ENCODE measurements at regions not wholly inside any gene's neighbourhood (a gene's known extent, or its start where the extent isn't known, plus 50 kb on each side); places are given as distances from the start of the nearest gene placed in this dataset.

DNA sequence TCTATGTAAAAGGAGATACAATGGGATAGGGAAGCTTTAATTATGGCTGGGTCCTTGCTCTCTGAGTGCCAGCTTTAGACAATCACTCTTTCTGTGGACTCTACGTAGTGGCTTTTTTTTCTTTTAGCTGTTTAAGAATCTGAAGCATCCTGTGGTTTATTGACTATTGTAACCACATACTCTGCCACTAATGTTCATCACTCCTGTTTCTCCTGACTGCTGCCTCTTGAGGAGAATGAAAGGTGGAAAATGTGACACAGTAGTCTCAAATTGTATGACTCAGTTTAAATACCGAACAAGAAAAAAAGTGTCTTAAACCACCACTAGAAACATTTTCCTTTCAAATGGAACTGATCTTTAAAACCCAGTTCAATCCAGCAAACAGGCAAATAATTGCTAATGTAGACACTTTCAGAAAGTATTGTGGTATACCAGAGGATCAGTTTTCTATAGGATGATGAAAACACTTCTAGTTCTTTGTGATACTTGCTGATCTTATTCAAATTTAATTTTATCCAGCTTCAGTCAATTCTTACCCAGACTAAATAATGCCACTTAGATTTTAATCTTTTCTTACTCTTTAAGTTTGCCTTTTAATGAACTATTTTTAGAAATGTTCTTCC lies 302.7 kb upstream of the PMFBP1 start:
- Histone ChIP-seq H3K36me3 (no peaks in the 10 kb centered on the region), H3K9me3 (no peaks in the 10 kb centered on the region), H3K27me3 (replicated peaks; ENCODE audit: insufficient read depth) (no peaks in the 10 kb centered on the region), H3K4me1 (replicated peaks) (no peaks in the 10 kb centered on the region), H3K27ac (no peak overlapping the region), H3K4me3 (no peak overlapping the region)
- intact Hi-C loops (cut with DNase I) = no loop called here
- no peak for DNase-seq (ENCODE audit: low spot score)
- WGBS = 73% methylated on average over 2 of the region's 2 CpGs
- TF ChIP-seq POLR2A (IDR thresholded peaks at IDR 0.05) (no peak), POLR2AphosphoS5 (IDR thresholded peaks at IDR 0.05) (no peak)
- TF ChIP-seq, protein P1, sequence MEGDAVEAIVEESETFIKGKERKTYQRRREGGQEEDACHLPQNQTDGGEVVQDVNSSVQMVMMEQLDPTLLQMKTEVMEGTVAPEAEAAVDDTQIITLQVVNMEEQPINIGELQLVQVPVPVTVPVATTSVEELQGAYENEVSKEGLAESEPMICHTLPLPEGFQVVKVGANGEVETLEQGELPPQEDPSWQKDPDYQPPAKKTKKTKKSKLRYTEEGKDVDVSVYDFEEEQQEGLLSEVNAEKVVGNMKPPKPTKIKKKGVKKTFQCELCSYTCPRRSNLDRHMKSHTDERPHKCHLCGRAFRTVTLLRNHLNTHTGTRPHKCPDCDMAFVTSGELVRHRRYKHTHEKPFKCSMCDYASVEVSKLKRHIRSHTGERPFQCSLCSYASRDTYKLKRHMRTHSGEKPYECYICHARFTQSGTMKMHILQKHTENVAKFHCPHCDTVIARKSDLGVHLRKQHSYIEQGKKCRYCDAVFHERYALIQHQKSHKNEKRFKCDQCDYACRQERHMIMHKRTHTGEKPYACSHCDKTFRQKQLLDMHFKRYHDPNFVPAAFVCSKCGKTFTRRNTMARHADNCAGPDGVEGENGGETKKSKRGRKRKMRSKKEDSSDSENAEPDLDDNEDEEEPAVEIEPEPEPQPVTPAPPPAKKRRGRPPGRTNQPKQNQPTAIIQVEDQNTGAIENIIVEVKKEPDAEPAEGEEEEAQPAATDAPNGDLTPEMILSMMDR (IDR thresholded peaks at IDR 0.05) = no peak

DNA sequence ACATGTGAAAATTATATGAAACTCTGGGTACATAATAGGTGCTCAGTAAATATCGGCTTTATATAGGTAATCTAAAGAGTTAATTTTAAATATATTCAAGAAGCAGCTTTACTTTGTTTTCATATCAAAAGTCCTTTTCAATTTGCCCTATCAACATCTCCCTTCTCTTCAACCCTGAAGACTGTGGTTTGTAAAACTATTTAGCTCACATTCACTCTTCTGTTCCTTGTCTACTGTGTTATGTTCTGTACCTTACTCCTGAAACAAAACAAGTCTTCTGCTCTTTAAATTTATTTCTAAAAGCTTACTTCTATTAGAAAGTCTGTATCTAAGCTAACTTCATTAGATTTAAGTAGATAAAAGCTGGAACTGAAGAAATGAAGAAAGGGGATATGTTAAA lies 301.7 kb upstream of the PMFBP1 start:
- Histone ChIP-seq H3K9me3 (no peaks in the 10 kb centered on the region), H3K4me3 (no peak overlapping the region), H3K36me3 (no peaks in the 10 kb centered on the region), H3K27ac (no peak overlapping the region), H3K4me1 (replicated peaks) (no peaks in the 10 kb centered on the region), H3K27me3 (replicated peaks; ENCODE audit: insufficient read depth) (no peaks in the 10 kb centered on the region)
- TF ChIP-seq, protein P1 (IDR thresholded peaks at IDR 0.05) = no peak
- TF ChIP-seq POLR2AphosphoS5 (IDR thresholded peaks at IDR 0.05) = no peak
- no peak for TF ChIP-seq POLR2A (IDR thresholded peaks at IDR 0.05)
- DNase-seq (ENCODE audit: low spot score) = no peak
- intact Hi-C loops (cut with DNase I) = no loop called here
- 98% methylated on average over 1 of the region's 1 CpG for WGBS

DNA sequence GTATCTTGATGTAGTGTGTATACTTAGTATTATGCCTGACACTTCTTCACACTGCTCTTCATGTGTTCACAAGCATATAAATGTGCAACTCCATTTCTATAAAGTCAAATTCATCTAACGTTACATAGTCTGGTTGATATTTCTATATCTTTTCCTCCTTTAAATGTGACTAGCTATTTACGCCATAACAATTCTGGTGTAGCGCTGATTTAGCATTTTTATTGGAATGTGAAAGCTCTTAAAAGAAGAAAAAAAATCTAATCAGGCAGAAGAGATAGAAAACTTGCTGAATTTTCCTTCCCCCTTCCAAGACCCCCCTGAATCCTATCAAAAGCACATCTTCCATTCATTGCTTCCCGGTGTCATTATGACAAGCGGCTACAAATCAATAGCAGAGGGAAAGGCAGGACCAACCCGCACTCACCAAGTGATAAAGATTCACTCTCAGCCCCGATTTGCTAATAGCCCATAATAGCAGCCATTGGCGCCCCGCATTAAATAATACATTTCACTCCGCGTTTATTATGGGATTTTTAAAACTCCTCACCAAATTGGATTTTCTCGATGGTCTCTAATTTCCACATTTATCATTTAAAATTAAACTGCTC lies 299.5 kb upstream of the PMFBP1 start:
- intact Hi-C loops (cut with DNase I) = no loop called here
- Histone ChIP-seq H3K27ac (no peak overlapping the region), H3K27me3 (replicated peaks; ENCODE audit: insufficient read depth) (no peaks in the 10 kb centered on the region), H3K4me1 (replicated peaks) (no peaks in the 10 kb centered on the region), H3K4me3 (no peak overlapping the region), H3K9me3 (no peaks in the 10 kb centered on the region), H3K36me3 (no peaks in the 10 kb centered on the region)
- TF ChIP-seq, protein P1 (IDR thresholded peaks at IDR 0.05) = no peak
- TF ChIP-seq POLR2AphosphoS5 (IDR thresholded peaks at IDR 0.05) (no peak), POLR2A (IDR thresholded peaks at IDR 0.05) (no peak)
- WGBS = 95% methylated on average over 12 of the region's 12 CpGs
- DNase-seq (ENCODE audit: low spot score) = no peak

DNA sequence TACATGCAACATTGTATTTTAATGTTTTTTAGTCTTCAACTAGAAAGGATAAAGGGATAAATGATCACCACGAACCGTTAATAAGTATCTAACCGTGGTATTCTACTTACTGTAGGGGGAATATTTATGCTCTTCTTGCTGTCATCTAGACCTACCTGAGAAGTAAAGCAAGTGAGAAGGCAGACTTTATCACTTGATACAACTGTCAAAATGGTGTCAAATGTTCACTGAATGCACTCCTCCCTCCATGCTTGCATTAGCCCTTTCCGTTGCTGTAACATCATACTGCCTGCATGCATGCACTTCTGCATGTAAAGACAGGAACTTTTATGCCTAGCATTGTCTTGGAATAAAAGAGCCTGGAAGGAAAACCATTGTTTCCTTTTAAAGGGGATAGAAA lies 298.6 kb upstream of the PMFBP1 start:
- WGBS = 83% methylated on average over 4 of the region's 4 CpGs
- TF ChIP-seq POLR2A (IDR thresholded peaks at IDR 0.05) = no peak
- TF ChIP-seq, protein P1 (IDR thresholded peaks at IDR 0.05) = no peak
- TF ChIP-seq POLR2AphosphoS5 (IDR thresholded peaks at IDR 0.05) = no peak

DNA sequence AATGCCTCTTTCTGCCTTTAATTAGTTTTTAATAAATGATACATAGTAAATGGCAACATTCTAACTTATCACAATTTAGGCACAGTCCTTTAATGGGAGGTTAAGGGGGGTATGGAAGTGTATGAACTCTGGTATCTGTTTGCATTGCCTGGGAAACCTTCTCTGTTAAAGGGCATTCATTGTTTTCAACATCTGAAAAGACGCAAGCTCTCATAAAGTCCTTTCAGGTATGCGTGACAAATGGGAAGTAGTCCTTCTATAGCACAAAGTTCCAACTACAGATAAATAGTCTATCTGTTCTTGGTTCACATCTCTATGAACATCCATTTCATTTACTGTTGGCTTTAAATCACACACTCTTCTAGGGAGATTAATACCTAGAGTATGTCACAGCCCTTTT lies 298.0 kb upstream of the PMFBP1 start:
- Histone ChIP-seq H3K27ac (no peak overlapping the region), H3K4me3 (no peak overlapping the region)
- intact Hi-C loops (cut with DNase I) = loop anchor here (10.0 kb wide), 1 partner anchor 345 kb away; no protein-coding TSS in a partner anchor

More for the DNA sequence above, 298.6 kb upstream of the PMFBP1 start:
- H3K4me1 ChIP-seq (replicated peaks) = no peaks in the 10 kb centered on the region
- H3K36me3 ChIP-seq = no peaks in the 10 kb centered on the region
- DNase-seq (ENCODE audit: low spot score) = no peak
- intact Hi-C loops (cut with DNase I) = no loop called here
- H3K27ac ChIP-seq = no peak overlapping the region
- no peak overlapping the region for H3K4me3 ChIP-seq
- no peaks in the 10 kb centered on the region for H3K27me3 ChIP-seq (replicated peaks; ENCODE audit: insufficient read depth)
- no peaks in the 10 kb centered on the region for H3K9me3 ChIP-seq

More for the DNA sequence above, 298.0 kb upstream of the PMFBP1 start:
- Histone ChIP-seq H3K9me3 (no peaks in the 10 kb centered on the region), H3K4me1 (replicated peaks) (no peaks in the 10 kb centered on the region), H3K27me3 (replicated peaks; ENCODE audit: insufficient read depth) (no peaks in the 10 kb centered on the region), H3K36me3 (no peaks in the 10 kb centered on the region)
- WGBS = 69% methylated on average over 2 of the region's 2 CpGs
- no peak for DNase-seq (ENCODE audit: low spot score)
- TF ChIP-seq POLR2A (IDR thresholded peaks at IDR 0.05) (no peak), POLR2AphosphoS5 (IDR thresholded peaks at IDR 0.05) (no peak)
- TF ChIP-seq, protein P1 (IDR thresholded peaks at IDR 0.05) = no peak
